IPS-NIHi7 (cell line): ENCODE measurements at regions not wholly inside any gene's neighbourhood (a gene's known extent, or its start where the extent isn't known, plus 50 kb on each side); places are given as distances from the start of the nearest gene placed in this dataset.
"Not testable (repeated sequence)": the region's sequence is repeated elsewhere in the genome, so short reads cannot be mapped to it uniquely, and the experiment has no call there.

Experiments used
- DNase-seq: peaks from one replicate; pipeline ENCODE4 v3.0.0; 2012; ENCODE audit warnings: mixed read lengths; ENCODE audit errors: extremely low spot score

GRCh38 chr2:8368463-8368862 is 313.4 kb upstream of the ID2 start:
- no peak for DNase-seq

DNA sequence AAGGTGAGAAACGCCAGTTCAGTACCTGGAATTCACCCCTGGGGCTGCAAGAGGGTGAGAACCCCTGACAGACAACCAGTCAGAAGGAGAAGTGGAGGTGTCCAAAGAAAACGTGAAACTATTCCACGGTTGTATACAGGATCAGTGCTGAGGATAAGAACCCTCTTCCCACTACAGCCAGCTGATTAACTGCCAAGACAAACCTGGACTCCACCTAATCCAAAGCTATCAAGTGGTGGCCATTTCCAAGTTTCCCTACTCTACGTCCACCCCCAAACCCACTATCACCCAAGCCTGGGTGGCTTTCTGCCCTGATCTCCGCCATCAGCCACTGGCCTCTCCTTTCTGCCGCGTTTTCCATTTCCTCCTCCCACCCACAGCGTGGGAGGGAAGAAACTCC is 312.3 kb upstream of the ID2 start:
- no peak for DNase-seq

DNA sequence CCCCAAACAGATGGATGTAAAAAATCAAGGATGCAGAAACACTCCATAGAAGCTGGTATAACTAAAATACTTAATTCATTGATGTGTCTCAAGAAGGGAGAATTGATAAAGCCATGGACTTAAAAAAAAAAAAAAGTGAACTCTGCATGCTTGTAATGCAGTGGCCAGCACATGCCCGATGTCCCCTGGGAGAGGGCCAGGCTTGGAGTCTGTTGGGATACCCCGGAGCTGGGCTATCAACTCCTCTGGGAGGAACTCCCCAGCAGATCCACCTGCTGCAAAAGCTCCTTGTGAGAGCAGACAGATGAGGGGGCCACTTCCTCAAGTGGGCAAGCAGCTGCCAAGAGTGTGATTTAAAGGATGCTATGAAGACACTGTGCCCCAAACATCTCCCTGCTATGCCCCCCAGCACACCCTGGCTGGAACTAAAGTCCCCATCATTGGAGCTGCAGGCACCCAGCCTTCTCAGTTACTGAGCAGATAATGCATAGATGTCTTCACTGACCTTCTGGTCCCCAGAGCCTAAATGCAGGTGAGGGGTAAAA is 311.5 kb upstream of the ID2 start:
- DNase-seq = no peak

DNA sequence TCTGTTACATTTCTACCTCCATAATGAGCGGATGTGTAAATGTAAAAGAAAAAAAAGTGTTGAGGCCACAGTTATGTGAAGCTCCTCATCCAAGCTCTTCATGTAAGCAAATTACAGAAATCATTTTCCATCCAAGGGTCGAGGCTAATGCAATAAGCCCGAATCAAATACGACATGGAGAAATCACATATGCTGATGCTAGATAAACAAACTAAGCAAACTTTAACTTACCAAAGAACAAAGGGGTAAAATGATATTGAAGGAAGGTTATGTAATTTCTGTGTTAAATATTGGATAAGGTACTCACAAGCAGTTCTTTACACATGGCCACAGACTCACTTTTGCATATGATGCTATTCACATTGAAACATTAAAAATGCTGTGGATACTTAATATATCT is 310.2 kb upstream of the ID2 start:
- no peak for DNase-seq

- DNase-seq = no peak
Observed at GRCh38 chr2:8374782-8375181, 307.1 kb upstream of the ID2 start.

GRCh38 chr2:8376603-8377410 is 305.0 kb upstream of the ID2 start:
- DNase-seq = no peak

DNA sequence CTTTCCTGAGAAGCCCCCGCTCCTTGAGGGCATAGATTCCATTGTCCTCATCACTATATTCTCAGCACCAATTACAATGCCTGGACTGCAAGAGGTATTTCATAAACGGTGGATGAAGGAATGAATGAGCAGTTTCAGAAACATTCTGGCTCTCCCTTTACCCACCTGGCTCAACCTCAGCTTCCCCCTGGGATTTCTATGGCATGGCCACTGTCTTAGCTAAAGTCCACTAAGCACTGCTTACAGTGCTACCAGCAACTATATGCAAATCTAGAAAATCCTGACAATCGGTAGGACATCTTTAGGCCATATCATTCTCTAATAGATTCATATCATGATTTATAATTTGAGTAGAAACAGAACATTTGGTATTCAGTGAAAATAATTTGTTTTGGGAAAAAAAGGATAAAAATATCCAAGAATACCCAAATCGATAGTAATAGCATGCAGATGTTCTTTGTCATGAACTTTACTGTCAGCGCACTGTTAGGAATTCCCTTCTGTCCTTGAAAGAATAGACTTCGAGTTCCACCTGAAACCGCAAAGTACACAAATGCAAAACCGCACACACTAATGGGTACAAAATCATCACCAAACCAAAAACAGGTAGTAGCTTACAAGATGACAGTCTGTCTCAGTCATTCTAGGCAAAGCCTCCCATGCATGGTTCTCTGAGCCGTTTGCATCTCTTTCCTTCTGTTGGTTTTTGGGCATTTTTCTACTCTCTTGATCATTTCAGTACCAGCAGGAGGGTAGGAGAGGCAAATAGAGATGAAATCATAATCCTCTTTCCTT is 303.6 kb upstream of the ID2 start:
- no peak for DNase-seq

DNA sequence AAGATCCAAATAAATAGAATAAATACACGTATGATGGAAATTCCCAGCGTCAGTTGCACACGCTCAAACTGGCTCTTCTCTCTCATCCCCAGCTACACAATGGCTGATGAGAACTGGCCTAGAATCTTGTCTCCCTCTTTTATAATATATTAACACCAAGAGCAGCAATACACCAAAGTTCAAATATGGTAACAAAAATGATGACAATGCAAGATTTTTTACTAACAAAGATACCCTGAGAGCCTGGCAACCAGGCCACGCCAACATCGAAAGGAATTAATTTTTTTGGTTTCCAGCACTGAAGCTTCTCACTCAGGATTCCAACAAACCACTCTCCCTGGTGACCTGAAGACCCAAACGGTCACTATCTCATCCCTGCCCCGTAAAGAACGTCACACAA is 302.7 kb upstream of the ID2 start:
- no peak for DNase-seq

DNA sequence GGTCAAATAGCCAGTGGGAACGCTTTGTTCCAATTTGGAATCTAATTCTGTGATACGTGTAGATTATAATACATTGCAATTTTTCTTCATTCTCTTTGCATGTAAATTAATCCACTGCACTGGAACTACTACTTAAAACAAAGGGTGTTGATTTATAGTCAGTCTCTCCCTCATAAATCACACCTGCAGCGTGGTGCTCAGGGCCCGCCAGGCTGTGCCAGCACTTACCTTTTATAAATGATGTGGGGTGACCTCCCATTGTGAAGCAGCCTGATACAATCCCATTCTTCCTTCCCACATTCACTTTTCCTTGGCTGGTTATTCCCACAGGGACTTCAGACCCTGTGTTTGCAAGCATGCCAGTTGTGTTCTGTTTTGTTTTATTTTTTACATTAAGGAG is 302.3 kb upstream of the ID2 start:
- no peak for DNase-seq

DNA sequence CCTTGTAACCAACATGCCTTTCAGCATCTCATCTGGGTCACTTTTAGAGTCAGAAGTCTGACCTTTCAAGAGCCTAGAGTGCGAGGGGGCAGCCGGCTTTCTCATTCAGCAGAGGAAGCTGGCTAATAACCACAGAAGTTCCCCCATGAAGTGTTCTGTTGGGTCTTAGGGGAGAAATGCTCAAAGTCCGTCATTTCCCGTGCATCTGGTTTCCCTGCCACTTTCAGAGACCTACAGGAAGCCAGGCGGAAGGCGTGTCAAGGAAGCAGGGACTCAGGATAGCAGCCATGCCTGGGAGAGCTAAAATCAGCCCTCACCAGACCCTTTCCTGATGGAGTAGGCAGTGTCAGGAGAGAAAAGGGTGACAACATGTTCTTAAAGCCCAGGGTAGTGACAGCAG is 301.8 kb upstream of the ID2 start:
- no peak for DNase-seq

GRCh38 chr2:8380566-8380965 is 301.3 kb upstream of the ID2 start:
- no peak for DNase-seq

GRCh38 chr2:8382485-8382884 is 299.4 kb upstream of the ID2 start:
- no peak for DNase-seq

DNA sequence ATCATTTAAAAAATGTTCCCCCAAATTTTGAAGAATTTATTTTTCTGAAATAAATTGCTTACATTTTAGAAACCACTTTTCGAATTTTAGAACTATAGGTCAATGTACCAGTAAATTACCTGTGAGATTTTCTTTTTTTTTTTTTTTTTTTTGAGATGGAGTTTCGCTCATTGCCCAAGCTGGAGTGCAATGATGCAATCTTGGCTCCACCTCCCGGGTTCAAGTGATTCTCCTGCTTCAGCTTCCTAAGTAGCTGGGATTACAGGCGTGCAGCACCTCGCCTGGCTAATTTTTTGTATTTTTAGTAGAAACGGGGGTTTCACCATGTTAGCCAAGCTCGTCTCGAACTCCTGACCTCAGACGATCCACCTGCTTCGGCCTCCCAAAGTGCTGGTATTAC is 295.1 kb upstream of the ID2 start:
- not testable (repeated sequence) for DNase-seq

DNA sequence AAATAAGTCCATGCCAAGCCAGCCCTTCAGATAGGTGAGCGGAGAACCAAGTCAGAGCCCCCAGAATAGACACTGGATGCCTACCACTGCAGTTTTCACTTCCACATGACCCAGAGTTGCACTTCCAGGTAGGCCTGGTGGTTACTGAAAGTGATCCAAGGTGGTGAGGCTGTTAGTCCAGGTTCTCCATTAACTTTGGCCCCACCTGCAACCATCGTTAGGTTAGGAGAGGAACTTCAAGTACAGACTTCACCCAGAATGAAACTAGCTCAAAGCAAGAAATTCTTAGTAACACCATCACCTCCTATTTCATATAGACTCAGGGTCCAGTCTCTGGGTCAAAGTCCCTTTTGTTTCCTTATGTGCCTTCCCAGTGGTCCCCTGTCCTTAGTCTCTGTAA is 293.1 kb upstream of the ID2 start:
- no peak for DNase-seq

DNA sequence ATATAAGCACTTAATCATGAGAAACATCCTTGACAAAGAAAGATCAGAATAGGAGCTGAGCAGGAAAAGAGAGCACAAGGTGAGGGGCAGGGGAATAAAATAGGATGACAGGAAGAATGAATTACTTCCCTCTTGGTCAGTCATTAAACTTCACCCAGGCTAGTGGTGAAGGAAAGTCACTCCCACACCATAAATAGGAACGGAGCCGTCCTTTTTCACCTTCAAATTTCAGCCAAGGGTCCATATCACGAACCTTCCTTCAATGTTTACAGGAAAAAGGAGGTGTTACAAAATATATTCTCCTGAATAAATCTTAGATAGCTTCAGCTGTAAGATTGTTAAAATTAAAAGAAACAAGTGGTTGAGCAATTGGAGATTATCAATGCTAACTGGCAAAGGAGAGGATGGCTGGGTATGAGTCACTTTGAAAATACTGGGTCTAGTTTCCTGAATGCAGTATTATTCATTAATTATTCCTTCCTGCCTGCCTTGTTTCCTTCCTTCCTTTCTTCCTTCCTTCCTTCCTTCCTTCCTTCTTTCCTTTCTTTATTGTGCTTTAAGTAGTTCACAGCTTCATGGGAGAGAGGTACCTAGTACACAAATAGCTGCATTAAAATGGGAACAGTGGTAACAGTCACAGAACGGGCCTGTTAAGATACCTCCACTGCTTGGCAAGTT is 292.3 kb upstream of the ID2 start:
- DNase-seq = no peak

DNA sequence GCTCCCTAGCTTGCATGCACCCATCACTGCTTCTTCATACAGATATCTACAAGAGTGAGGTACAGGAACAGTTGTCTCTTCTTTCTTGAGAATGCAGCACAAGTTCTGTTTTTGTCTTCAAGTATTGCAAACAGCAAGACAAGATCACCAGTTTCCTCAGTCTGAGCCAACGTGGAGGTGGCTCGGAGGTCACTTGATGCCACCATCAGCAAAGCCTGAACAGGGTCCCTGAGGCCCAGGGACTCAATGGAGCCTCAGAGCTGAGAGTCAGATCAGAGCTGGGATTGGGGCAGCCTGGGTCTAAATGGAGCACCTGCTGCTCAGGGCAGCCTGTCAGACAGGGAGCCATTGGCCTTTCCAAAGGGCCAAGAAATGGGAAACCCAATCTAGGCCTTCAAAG is 290.7 kb upstream of the ID2 start:
- DNase-seq = no peak

DNA sequence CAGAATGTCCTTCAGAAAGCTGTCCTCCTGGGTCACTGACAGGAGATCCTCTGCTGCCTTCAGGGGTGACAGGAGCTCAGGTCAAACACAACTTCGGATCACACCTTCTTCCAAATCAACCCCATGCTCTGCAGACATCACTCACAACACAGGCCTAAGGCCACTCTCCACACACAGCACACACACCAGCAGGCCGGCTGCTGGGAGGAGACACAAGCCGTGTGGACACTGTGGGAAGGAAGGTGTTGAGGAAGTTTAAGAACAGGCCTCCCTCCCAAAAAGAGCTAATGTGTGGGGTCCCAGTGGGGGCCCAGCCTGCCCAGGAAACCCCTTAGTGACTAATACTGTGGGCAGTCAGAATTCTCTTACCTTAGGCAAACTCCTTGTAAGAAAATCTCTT is 290.3 kb upstream of the ID2 start:
- DNase-seq = peak; percentile 22

DNA sequence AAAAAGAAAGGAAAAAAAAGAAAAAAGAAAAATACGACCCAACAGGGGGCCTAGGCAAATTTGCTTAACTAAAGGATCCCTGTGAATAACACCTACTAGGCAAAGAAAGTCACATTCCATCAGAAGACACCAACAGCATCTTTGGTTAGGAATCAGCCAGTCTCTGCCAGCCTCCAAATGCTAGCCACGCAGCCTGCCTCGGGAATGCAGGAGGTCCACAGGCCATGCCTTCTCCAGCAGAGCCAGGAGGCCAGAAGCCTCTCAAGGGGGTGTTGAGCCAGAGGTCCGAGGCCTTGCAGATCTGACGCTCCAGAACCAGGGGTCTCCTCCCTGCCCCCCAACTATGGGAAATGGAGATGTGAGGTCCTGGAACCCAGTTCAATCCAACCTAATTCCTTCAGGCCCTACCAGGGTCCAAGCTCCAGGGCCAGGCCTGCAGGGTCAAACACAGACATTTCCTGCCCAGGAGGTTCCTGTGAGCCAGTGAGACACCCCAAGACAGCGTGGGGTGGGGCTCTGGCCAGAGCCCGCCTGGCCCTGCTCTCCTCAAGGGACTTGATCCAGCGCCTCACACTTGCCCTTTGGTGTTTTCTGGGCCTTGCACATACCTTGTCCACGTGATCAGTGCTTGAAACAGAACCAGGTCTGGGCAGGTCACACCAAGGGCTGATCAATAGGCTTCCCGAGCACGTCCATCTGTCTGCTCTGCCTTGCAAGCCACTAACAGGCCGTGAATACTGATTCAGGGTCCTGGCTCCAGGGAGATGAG is 289.6 kb upstream of the ID2 start:
- DNase-seq = peak; percentile 76

GRCh38 chr2:8393506-8393905 is 288.4 kb upstream of the ID2 start:
- DNase-seq = no peak

DNA sequence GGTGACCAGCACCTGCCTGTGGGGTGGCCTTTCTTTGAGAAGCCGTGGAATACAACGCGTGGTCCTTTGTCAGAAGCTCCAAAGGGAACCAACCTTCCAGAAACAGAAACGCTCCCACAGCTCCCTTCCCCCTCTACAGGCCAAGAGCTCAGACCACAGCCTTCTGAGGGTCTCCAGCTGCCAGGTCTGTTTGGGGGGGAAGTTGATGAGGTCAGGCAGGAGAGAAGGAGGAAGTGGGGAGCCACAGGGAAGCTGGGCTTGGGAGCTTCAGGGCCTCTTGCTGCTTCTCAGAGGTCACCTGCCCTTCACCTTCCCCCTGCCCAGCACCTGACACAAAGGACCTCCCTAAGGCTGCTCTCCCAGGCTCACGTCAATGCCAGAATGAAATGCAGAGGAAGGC is 287.7 kb upstream of the ID2 start:
- DNase-seq = no peak

DNA sequence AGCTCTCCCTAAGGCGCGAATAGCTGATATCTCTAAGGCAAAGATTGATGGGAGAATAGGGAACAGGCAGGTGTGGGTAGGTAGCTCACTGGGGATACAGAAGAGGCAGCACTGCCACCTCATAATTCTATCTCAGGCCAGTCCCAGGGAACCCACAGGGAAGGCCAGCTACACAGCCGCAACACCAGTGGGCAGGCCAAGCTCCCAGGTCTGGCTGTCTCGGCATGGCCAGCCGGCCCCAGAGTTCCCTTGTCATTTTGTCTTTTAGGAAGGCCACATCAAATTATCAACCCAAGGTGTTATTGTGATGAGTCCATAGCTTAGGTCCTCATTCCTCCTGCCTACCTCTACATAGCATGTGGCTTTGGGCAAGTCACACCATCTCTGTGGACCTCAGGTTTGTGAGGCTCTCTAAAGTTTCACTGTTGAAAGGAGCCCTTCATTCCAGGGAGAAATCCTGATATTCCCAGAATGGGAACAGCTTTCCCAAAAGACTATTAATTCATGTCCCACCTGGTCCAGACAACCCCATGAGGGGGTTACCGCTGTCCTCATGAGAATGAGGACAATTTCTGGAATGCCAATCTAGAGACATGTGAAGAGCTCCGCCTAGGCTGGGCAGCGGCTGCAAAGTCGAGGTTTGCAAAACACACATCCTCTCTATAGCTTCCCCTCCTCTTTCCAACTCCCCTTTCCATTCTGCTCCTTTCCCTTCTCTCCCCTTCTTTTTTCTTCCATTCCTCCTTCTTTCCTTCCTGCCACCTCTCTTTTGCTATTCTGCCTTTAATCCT is 287.1 kb upstream of the ID2 start:
- DNase-seq = no peak
